ENCODE measurements at regions not wholly inside any gene's neighbourhood (a gene's known extent, or its start where the extent isn't known, plus 50 kb on each side); places are given as distances from the start of the nearest gene placed in this dataset.

GRCh38 chr1:163785868-163786405 lies 464.2 kb downstream of the NUF2 start:
- TF ChIP-seq CTCF (IDR thresholded peaks at IDR 0.05; ENCODE audit: extremely low read depth in 1 of 2, insufficient read depth in 1 of 2, low read depth in 1 of 2, low read length in 2 of 2) (no peak), POLR2A (IDR thresholded peaks at IDR 0.05; ENCODE audit: low read depth, low read length) (no peak), EZH2 (IDR thresholded peaks at IDR 0.05; ENCODE audit: borderline replicate concordance, low read depth, low read length, severe bottlenecking) (no peak), MYC (IDR thresholded peaks at IDR 0.05; ENCODE audit: low read depth, low read length) (no peak), GATA2 (IDR thresholded peaks at IDR 0.05; ENCODE audit: insufficient read depth, insufficient read length, low read depth, low read length) (no peak), POLR2AphosphoS5 (IDR thresholded peaks at IDR 0.05; ENCODE audit: insufficient read depth, low read depth, low read length) (no peak)
